Smooth muscle cell (in vitro differentiated cells): ENCODE measurements at regions not wholly inside any gene's neighbourhood (a gene's known extent, or its start where the extent isn't known, plus 50 kb on each side); places are given as distances from the start of the nearest gene placed in this dataset.
A peak's percentile ranks its signal among the peaks of the same experiment; 100 is the strongest.

Experiments
- DNase-seq: peaks from one replicate; lab custom pipeline; 2025; ENCODE audit not compliant: unreplicated experiment; lab: John Stamatoyannopoulos, UW
- H2AFZ ChIP-seq: fragments of 200-600 bp; sonication (generic); 2 replicates; pipeline ENCODE4 v1.6.0; 2016; ENCODE audit warnings: antibody characterized with exemption, low read depth, mild to moderate bottlenecking
- H3F3A ChIP-seq: fragments of 200-600 bp; sonication (generic); 2 replicates; pipeline ENCODE4 v1.6.0; 2017; ENCODE audit warnings: antibody characterized with exemption, low read depth
- H3K27ac ChIP-seq: fragments of 200-600 bp; sonication (generic); 2 replicates; pipeline ENCODE4 v1.5.1; 2016; ENCODE audit warnings: low read depth, mild to moderate bottlenecking
- H3K27me3 ChIP-seq: fragments of 200-600 bp; sonication (generic); 2 replicates; pipeline ENCODE4 v1.6.1; 2016; ENCODE audit warnings: low read depth, mild to moderate bottlenecking
- H3K36me3 ChIP-seq: fragments of 200-600 bp; sonication (generic); 2 replicates; pipeline ENCODE4 v1.5.1; 2016; ENCODE audit warnings: low read depth
- H3K4me1 ChIP-seq: fragments of 200-600 bp; sonication (generic); 2 replicates; pipeline ENCODE4 v1.5.1; 2016; ENCODE audit warnings: low read depth
- H3K4me2 ChIP-seq: fragments of 200-600 bp; sonication (generic); 2 replicates; pipeline ENCODE4 v1.6.0; 2016; ENCODE audit warnings: mild to moderate bottlenecking
- H3K4me3 ChIP-seq: fragments of 200-600 bp; sonication (generic); 2 replicates; pipeline ENCODE4 v1.5.1; 2016; ENCODE audit warnings: mild to moderate bottlenecking
- H3K79me2 ChIP-seq: fragments of 200-600 bp; sonication (generic); 2 replicates; pipeline ENCODE4 v1.6.0; 2016; ENCODE audit warnings: low read depth, mild to moderate bottlenecking
- H3K9ac ChIP-seq: fragments of 200-600 bp; sonication (generic); 2 replicates; pipeline ENCODE4 v1.6.0; 2016; ENCODE audit warnings: low read depth
- H3K9me3 ChIP-seq: fragments of 200-600 bp; sonication (generic); replicated peaks from 2 replicates; pipeline ENCODE4 v1.5.1; 2016; ENCODE audit warnings: low read depth
- H4K20me1 ChIP-seq: fragments of 200-600 bp; sonication (generic); 2 replicates; pipeline ENCODE4 v1.6.0; 2016; ENCODE audit warnings: low read depth
- CTCF ChIP-seq: fragments of 200-600 bp; sonication (generic); IDR thresholded peaks from 2 replicates; pipeline ENCODE4 v1.5.1; 2017; ENCODE audit warnings: borderline replicate concordance, mild to moderate bottlenecking, antibody characterized with exemption; ENCODE audit not compliant: insufficient read depth, poor library complexity, severe bottlenecking
- WGBS: methylation state at CpG from one replicate; pipeline ENCODE4 v1.1.7; 2016; ENCODE audit warnings: low lambda C conversion rate; 5-methylcytosine and 5-hydroxymethylcytosine counted together

- H4K20me1 ChIP-seq, result no peaks in the 10 kb centered on the region
- no peak overlapping the region for H3K4me3 ChIP-seq
- no peaks in the 10 kb centered on the region for H3K79me2 ChIP-seq
- H3K9ac ChIP-seq, result no peak overlapping the region
- H3K4me2 ChIP-seq, result no peak overlapping the region
- H3K36me3 ChIP-seq, result no peaks in the 10 kb centered on the region
- no peaks in the 10 kb centered on the region for H3K27me3 ChIP-seq
- no peaks in the 10 kb centered on the region for H3K4me1 ChIP-seq
- H3K9me3 ChIP-seq, result no peaks in the 10 kb centered on the region
- no peak overlapping the region for H2AFZ ChIP-seq
- 89% methylated on average over 1 of the region's 1 CpG for WGBS
- H3K27ac ChIP-seq, result no peak overlapping the region
- no peak for DNase-seq
- TF ChIP-seq CTCF, result no peak
- peaks cover 17% of the 10 kb centered on the region for H3F3A ChIP-seq
These were observed 65.7 kb upstream of the SERPINE2 start for GRCh38 chr2:224104668-224105386.

- Histone ChIP-seq H3K27ac (peak overlapping the region; percentile 70), H2AFZ (no peak overlapping the region), H3K36me3 (no peaks in the 10 kb centered on the region), H3K79me2 (no peaks in the 10 kb centered on the region), H3K27me3 (no peaks in the 10 kb centered on the region), H3K4me3 (no peak overlapping the region), H4K20me1 (no peaks in the 10 kb centered on the region), H3F3A (peaks cover 17% of the 10 kb centered on the region), H3K4me1 (no peaks in the 10 kb centered on the region), H3K9me3 (no peaks in the 10 kb centered on the region), H3K4me2 (no peak overlapping the region), H3K9ac (no peak overlapping the region)
- no peak for TF ChIP-seq CTCF
- DNase-seq, result no peak
- 93% methylated on average over 5 of the region's 5 CpGs for WGBS
These were observed 64.6 kb upstream of the SERPINE2 start for GRCh38 chr2:224103651-224104050.

GRCh38 chr2:224102991-224103390 lies 63.9 kb upstream of the SERPINE2 start:
- Histone ChIP-seq H3K36me3 (no peaks in the 10 kb centered on the region), H3K4me1 (no peaks in the 10 kb centered on the region), H3K27ac (peak overlapping the region; percentile 70), H4K20me1 (no peaks in the 10 kb centered on the region), H3F3A (peaks cover 17% of the 10 kb centered on the region), H3K4me3 (no peak overlapping the region), H3K4me2 (peak overlapping the region; percentile 8), H3K9me3 (no peaks in the 10 kb centered on the region), H3K9ac (no peak overlapping the region), H3K27me3 (no peaks in the 10 kb centered on the region), H3K79me2 (no peaks in the 10 kb centered on the region), H2AFZ (peak overlapping the region; percentile 39)
- DNase-seq, result no peak
- WGBS, result 83% methylated on average over 1 of the region's 1 CpG
- TF ChIP-seq CTCF, result no peak
